AG10803 (cell line): ENCODE measurements at regions not wholly inside any gene's neighbourhood (a gene's known extent, or its start where the extent isn't known, plus 50 kb on each side); places are given as distances from the start of the nearest gene placed in this dataset.

Experiments used
- DNase-seq: peaks from one replicate; pipeline ENCODE4 v3.0.0; 2010; ENCODE audit warnings: low read depth
- H3K4me3 ChIP-seq: 2 replicates; pipeline ENCODE4 v1.5.1; 2011; ENCODE audit warnings: mild to moderate bottlenecking, low read length, control low read depth
- CTCF ChIP-seq: conservative IDR thresholded peaks from 2 replicates; pipeline ENCODE4 v1.5.1; 2011; ENCODE audit warnings: mild to moderate bottlenecking, low read length, control low read depth, inconsistent platforms

GRCh38 chr13:31853643-31854326 is 114.5 kb downstream of the RXFP2 start:
- TF ChIP-seq CTCF, result no peak
- no peak for DNase-seq
- no peak overlapping the region for H3K4me3 ChIP-seq

- H3K4me3 ChIP-seq, result no peak overlapping the region
- DNase-seq, result no peak
- no peak for TF ChIP-seq CTCF
Measured at GRCh38 chr13:31859571-31859970, 120.2 kb downstream of the RXFP2 start.

- TF ChIP-seq CTCF, result no peak
- no peak for DNase-seq
- H3K4me3 ChIP-seq, result no peak overlapping the region
Measured at GRCh38 chr13:31860002-31860401, 120.7 kb downstream of the RXFP2 start.

GRCh38 chr13:31862828-31863227 is 123.5 kb downstream of the RXFP2 start:
- no peak for TF ChIP-seq CTCF
- DNase-seq, result no peak
- no peak overlapping the region for H3K4me3 ChIP-seq

GRCh38 chr13:31864307-31864706 is 125.0 kb downstream of the RXFP2 start:
- TF ChIP-seq CTCF, result no peak
- DNase-seq, result no peak
- no peak overlapping the region for H3K4me3 ChIP-seq

GRCh38 chr13:31866099-31866498 is 126.8 kb downstream of the RXFP2 start:
- no peak overlapping the region for H3K4me3 ChIP-seq
- no peak for DNase-seq
- no peak for TF ChIP-seq CTCF

GRCh38 chr13:31867709-31868108 is 128.4 kb downstream of the RXFP2 start:
- no peak overlapping the region for H3K4me3 ChIP-seq
- no peak for TF ChIP-seq CTCF
- DNase-seq, result no peak
